Ishikawa (cell line): ENCODE measurements at regions not wholly inside any gene's neighbourhood (a gene's known extent, or its start where the extent isn't known, plus 50 kb on each side); places are given as distances from the start of the nearest gene placed in this dataset.

Source experiments
- CEBPB ChIP-seq: IDR thresholded peaks from 2 replicates; pipeline ENCODE4 v1.6.1; 2012
- CREB1 ChIP-seq: IDR thresholded peaks from 2 replicates; pipeline ENCODE4 v1.6.1; 2012; ENCODE audit warnings: low read depth
- EGR1 ChIP-seq: IDR thresholded peaks from 2 replicates; pipeline ENCODE4 v1.6.1; 2012
- EP300 ChIP-seq: IDR thresholded peaks from 2 replicates; pipeline ENCODE4 v1.6.1; 2012; ENCODE audit warnings: borderline replicate concordance
- FOXM1 ChIP-seq: IDR thresholded peaks from 2 replicates; pipeline ENCODE4 v1.6.1; 2012; ENCODE audit warnings: low read depth, borderline replicate concordance
- NFIC ChIP-seq: IDR thresholded peaks from 2 replicates; pipeline ENCODE4 v1.6.1; 2012
- RAD21 ChIP-seq: IDR thresholded peaks from 2 replicates; pipeline ENCODE4 v1.6.1; 2012; ENCODE audit warnings: low read depth
- TAF1 ChIP-seq: IDR thresholded peaks from 2 replicates; pipeline ENCODE4 v1.6.1; 2012; ENCODE audit warnings: low read depth, mild to moderate bottlenecking
- TEAD4 ChIP-seq: IDR thresholded peaks from 2 replicates; pipeline ENCODE4 v1.6.1; 2012
- YY1 ChIP-seq: IDR thresholded peaks from 2 replicates; pipeline ENCODE4 v1.6.1; 2012; ENCODE audit warnings: low read depth
- ZBTB7A ChIP-seq: IDR thresholded peaks from 2 replicates; pipeline ENCODE4 v1.6.1; 2012; ENCODE audit warnings: low read depth
- TF ChIP-seq, protein P1 (sequence below): IDR thresholded peaks from 2 replicates; pipeline ENCODE4 v1.6.1; 2012
- TF ChIP-seq, protein P2 (sequence below): IDR thresholded peaks from 2 replicates; pipeline ENCODE4 v1.6.1; 2012; ENCODE audit warnings: low read depth, mild to moderate bottlenecking
- TF ChIP-seq, protein P3 (sequence below): IDR thresholded peaks from 2 replicates; pipeline ENCODE4 v1.6.1; 2012

DNA sequence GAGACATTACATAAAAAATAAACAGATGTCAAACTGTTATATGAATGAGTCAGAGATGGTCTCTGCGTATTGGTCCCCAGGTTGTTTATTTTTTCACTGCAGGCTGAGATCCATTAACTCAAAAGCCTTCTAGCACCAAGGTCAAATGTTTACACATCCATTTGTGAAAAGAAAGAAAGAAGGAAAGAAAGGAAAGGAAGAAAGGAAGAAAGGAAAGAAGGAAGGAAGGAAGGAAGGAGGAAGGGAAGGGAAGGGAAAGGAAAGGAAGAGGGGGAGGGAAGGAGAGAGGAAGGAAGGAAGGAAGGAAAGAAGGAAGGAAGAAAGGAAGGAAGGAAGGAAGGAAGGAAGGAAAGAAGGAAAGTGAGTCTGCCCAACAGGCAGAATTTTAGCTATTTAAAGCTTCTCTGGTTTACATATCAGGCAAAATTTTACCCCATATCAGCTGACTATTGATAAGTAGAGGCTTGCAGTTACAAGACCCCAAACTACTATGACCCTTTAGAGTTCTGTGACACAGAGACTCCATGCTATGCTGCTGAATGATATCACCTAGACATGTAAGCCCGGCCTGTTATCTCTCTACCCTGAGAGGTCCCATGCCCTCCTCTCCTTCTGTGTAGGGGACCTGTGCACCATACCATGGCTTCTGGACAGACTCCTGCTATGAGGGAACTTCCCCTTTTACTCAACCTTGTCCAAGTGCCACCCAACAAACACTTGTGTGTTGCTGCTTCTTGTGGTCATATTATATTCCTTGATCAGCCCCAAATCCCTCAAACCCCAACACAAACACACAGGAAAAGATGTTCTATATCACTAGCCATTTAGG lies 59.0 kb downstream of the DRD1 start:
- TF ChIP-seq, protein P1, sequence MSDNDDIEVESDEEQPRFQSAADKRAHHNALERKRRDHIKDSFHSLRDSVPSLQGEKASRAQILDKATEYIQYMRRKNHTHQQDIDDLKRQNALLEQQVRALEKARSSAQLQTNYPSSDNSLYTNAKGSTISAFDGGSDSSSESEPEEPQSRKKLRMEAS: no peak
- TF ChIP-seq RAD21 (no peak), EP300 (no peak), ZBTB7A (no peak)
- TF ChIP-seq, protein P2, sequence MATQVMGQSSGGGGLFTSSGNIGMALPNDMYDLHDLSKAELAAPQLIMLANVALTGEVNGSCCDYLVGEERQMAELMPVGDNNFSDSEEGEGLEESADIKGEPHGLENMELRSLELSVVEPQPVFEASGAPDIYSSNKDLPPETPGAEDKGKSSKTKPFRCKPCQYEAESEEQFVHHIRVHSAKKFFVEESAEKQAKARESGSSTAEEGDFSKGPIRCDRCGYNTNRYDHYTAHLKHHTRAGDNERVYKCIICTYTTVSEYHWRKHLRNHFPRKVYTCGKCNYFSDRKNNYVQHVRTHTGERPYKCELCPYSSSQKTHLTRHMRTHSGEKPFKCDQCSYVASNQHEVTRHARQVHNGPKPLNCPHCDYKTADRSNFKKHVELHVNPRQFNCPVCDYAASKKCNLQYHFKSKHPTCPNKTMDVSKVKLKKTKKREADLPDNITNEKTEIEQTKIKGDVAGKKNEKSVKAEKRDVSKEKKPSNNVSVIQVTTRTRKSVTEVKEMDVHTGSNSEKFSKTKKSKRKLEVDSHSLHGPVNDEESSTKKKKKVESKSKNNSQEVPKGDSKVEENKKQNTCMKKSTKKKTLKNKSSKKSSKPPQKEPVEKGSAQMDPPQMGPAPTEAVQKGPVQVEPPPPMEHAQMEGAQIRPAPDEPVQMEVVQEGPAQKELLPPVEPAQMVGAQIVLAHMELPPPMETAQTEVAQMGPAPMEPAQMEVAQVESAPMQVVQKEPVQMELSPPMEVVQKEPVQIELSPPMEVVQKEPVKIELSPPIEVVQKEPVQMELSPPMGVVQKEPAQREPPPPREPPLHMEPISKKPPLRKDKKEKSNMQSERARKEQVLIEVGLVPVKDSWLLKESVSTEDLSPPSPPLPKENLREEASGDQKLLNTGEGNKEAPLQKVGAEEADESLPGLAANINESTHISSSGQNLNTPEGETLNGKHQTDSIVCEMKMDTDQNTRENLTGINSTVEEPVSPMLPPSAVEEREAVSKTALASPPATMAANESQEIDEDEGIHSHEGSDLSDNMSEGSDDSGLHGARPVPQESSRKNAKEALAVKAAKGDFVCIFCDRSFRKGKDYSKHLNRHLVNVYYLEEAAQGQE: no peak

DNA sequence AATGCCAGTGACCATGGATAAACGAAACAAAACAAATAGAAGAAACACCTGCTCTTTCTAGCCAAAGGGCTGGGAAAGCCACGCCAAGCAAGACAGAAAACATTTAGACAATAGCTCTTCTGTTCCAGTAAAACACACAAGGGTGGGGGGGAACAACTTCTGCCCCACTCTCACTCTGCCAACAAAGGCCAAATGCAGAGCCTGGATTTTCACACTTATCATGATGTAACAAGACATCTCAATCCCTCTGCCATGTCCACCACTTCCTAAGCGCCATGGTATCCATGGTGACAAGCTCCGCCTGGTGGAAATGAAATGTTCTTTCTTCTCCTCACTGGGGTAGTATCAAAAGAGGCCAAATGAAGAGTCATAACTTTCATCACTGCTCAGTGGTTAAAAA lies 60.6 kb downstream of the DRD1 start:
- TF ChIP-seq RAD21: no peak
- TF ChIP-seq, protein P3, sequence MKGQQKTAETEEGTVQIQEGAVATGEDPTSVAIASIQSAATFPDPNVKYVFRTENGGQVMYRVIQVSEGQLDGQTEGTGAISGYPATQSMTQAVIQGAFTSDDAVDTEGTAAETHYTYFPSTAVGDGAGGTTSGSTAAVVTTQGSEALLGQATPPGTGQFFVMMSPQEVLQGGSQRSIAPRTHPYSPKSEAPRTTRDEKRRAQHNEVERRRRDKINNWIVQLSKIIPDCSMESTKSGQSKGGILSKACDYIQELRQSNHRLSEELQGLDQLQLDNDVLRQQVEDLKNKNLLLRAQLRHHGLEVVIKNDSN: no peak
- TF ChIP-seq, protein P1: no peak
- TF ChIP-seq, protein P2: no peak
- no peak for TF ChIP-seq TEAD4
- no peak for TF ChIP-seq CEBPB
- no peak for TF ChIP-seq CREB1
- no peak for TF ChIP-seq TAF1
- TF ChIP-seq FOXM1: no peak
- no peak for TF ChIP-seq NFIC
- TF ChIP-seq EGR1: no peak

DNA sequence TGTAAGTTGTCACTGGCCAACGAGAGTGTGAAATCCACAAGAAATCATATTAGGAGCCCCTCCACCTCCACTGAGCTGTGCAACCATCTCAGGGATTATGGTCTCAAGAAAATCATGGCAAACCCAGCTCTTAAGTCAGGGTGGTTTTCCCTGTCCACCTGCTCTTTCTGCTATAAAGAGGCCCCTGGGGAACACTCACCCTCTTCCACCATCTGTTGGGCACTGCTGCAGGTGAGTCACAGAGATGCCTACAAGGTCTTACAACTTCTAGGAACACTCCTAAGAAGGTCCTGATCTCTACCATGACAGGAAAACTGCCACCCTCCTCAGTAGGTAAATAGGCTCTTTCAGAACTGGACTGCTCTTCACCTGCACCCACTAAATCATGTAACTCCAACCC lies 61.8 kb downstream of the DRD1 start:
- TF ChIP-seq TEAD4 (no peak), CREB1 (no peak)

DNA sequence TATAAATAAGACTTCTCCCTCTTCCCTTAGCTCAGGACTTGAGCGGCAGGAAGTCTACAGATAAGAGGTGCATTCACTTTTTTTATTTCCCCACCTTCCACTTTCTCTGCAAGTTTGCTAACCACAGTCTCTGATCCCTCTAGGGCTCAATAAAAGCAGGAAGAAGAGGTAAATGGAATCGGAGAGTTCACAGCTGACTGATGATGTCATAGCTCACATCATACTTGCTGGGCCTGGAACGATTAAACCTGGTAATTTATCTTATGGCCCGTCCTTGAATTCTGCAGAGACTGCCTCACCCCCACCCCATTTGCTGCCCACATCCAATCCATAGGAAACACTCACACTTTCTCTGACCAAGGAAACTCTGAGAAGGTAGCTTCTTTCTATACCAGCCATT lies 62.9 kb downstream of the DRD1 start:
- no peak for TF ChIP-seq EGR1
- no peak for TF ChIP-seq YY1
- TF ChIP-seq CEBPB: no peak
- no peak for TF ChIP-seq ZBTB7A
- TF ChIP-seq, protein P1: no peak

DNA sequence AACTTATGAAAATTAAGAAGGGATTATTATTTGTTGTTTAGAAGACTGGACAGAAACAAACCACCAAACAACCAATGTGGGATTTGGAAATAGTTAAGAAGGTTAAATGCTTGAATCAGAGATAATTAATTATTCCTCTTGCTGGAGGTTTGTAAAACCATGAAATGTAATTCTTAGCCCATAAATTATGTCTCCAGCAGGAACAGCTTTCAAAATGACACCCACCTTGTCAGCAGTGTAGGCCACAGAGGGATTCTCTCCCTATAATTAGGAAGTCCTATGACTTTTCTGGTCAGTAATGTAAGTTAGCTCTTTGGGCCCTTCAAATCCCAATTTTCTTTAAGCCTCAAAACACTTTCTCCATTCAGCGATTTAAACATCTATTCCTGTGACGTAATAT lies 63.3 kb downstream of the DRD1 start:
- TF ChIP-seq, protein P3: no peak
- TF ChIP-seq TAF1: no peak
- no peak for TF ChIP-seq YY1
- TF ChIP-seq EGR1: no peak
- TF ChIP-seq, protein P1: no peak
- TF ChIP-seq, protein P2: no peak
- TF ChIP-seq RAD21: no peak
- no peak for TF ChIP-seq FOXM1
- TF ChIP-seq EP300: no peak
- no peak for TF ChIP-seq ZBTB7A
- TF ChIP-seq TEAD4: no peak
